Activated CD8-positive, alpha-beta T cell treated with anti-CD3 and anti-CD28 coated beads for 36 hours (primary cell): ENCODE measurements at regions not wholly inside any gene's neighbourhood (a gene's known extent, or its start where the extent isn't known, plus 50 kb on each side); places are given as distances from the start of the nearest gene placed in this dataset.

Source experiments
- ATAC-seq: fragments of 200-7000 bp; cut with Tn5 transposase; one replicate; pipeline ENCODE4 v1.10.0; 2021; ENCODE audit warnings: mild to moderate bottlenecking, moderate library complexity
- CTCF ChIA-PET: fragments of 350-600 bp; sonication (Branson Sonifier 250); formaldehyde crosslinking; loops from one replicate; lab custom pipeline; 2021; ENCODE audit warnings: antibody characterized with exemption; lab: Charles Lee
- POLR2A ChIA-PET: fragments of 350-600 bp; sonication (Branson Sonifier 250); formaldehyde crosslinking; loops from one replicate; lab custom pipeline; 2021; ENCODE audit warnings: antibody characterized with exemption; lab: Charles Lee
- DNase-seq: peaks from one replicate; pipeline ENCODE4 v3.0.0-alpha.2; 2020
- H3K27ac Mint-ChIP-seq: one replicate; pipeline ENCODE4 v1.8.0; 2021; ENCODE audit warnings: mild to moderate bottlenecking, mixed read lengths
- H3K27me3 Mint-ChIP-seq: one replicate; pipeline ENCODE4 v1.8.0; 2021; ENCODE audit warnings: mixed read lengths
- H3K36me3 Mint-ChIP-seq: one replicate; pipeline ENCODE4 v1.8.0; 2021; ENCODE audit warnings: low read depth, mixed read lengths
- H3K4me1 Mint-ChIP-seq: one replicate; pipeline ENCODE4 v1.8.0; 2021; ENCODE audit warnings: low read depth, mixed read lengths
- H3K4me3 Mint-ChIP-seq: one replicate; pipeline ENCODE4 v1.8.0; 2021; ENCODE audit warnings: mild to moderate bottlenecking, moderate library complexity, mixed read lengths
- H3K9me3 Mint-ChIP-seq: one replicate; pipeline ENCODE4 v1.8.0; 2021; ENCODE audit warnings: mixed read lengths
- intact Hi-C: fragments of 100-400 bp; cut with micrococcal nuclease; formaldehyde crosslinking; loops from one replicate; pipeline ENCODE4 v1.10.0; 2022
- TF ChIP-seq, protein P1 (sequence below): fragments of 200-600 bp; IDR thresholded peaks from one replicate; pipeline ENCODE4 v1.8.0; 2022; ENCODE audit warnings: antibody characterized with exemption, mild to moderate bottlenecking

DNA sequence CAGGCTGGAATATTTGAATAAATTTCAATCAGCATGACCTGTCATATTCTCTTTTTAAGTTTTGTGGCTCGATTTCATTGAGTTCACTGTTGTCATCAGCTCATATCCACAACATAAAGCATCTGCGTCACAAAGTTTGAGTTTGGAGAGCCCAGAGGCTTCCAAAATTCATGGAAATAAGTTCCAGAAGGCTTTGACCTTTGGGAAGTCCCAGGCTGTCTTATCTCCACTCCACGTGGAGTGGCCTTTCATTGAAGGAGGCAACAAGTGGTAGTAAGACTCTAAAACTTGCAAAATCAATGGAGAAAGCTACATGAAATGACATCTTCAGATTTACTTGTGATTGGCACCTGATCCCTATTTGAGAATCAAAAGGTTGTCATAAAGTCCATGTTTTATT, 54.1 kb upstream of the UNC5C start:
- H3K27ac Mint-ChIP-seq, result no peak overlapping the region
- H3K4me1 Mint-ChIP-seq, result peaks cover 1% of the 10 kb centered on the region
- ChIA-PET CTCF (no interaction called here), POLR2A (no interaction called here)
- intact Hi-C loops, result no loop called here
- no peak for DNase-seq
- peaks cover 2% of the 10 kb centered on the region for H3K27me3 Mint-ChIP-seq
- no peaks in the 10 kb centered on the region for H3K36me3 Mint-ChIP-seq
- no peak for ATAC-seq
- no peak overlapping the region for H3K4me3 Mint-ChIP-seq
- no peaks in the 10 kb centered on the region for H3K9me3 Mint-ChIP-seq
- TF ChIP-seq, protein P1, sequence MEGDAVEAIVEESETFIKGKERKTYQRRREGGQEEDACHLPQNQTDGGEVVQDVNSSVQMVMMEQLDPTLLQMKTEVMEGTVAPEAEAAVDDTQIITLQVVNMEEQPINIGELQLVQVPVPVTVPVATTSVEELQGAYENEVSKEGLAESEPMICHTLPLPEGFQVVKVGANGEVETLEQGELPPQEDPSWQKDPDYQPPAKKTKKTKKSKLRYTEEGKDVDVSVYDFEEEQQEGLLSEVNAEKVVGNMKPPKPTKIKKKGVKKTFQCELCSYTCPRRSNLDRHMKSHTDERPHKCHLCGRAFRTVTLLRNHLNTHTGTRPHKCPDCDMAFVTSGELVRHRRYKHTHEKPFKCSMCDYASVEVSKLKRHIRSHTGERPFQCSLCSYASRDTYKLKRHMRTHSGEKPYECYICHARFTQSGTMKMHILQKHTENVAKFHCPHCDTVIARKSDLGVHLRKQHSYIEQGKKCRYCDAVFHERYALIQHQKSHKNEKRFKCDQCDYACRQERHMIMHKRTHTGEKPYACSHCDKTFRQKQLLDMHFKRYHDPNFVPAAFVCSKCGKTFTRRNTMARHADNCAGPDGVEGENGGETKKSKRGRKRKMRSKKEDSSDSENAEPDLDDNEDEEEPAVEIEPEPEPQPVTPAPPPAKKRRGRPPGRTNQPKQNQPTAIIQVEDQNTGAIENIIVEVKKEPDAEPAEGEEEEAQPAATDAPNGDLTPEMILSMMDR, result no peak

DNA sequence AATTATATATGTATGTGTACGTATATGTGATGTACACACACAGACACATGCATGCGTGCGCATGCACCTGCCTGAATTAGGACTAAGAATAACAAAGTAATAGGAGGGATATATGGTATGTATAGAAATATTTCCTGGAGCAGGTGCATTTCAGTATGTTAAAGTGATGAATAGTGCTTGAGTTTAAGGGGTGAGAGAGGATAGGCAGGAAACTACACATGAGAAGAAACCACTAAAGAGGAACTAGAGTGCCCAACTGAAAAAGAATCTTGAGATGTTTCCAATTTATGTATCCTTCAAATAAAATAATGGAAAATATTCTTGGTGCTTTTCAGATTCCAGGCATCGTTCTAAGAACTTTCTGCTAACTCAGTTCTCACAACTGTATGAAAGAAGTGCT, 52.6 kb upstream of the UNC5C start:
- DNase-seq (no peak), ATAC-seq (no peak)
- no peaks in the 10 kb centered on the region for H3K9me3 Mint-ChIP-seq
- ChIA-PET CTCF (no interaction called here), POLR2A (no interaction called here)
- intact Hi-C loops, result no loop called here
- no peaks in the 10 kb centered on the region for H3K36me3 Mint-ChIP-seq
- peaks cover 1% of the 10 kb centered on the region for H3K4me1 Mint-ChIP-seq
- TF ChIP-seq, protein P1, result no peak
- peaks cover 2% of the 10 kb centered on the region for H3K27me3 Mint-ChIP-seq
- no peak overlapping the region for H3K4me3 Mint-ChIP-seq
- H3K27ac Mint-ChIP-seq, result no peak overlapping the region

DNA sequence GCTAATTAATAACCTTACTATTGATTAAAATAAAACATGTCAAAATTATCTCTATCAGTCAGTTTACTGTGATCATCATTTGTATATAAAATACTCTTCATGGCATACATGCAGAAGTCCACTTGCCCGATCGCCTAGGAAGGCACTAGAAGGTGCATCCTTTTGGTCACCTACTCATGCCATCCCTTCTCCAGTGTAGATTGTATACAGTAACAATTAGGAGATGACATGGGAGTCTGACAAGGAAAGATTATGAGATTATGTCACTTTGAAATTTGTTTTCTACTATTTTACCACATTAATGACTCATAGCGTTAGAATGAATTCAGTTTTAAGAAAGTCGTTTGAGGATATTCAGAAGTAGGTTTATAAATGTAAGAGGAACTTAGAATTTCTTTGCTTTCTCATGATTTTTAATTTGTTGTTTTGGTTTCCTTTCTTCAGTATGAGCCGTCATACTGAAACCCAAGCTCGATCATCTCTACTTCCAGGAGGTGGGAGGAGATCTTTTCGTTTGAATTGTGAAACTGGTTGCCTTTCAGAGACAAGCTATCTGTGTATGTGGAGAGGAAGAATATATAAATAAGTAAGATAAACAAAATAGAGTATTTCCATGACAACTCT, 51.1 kb upstream of the UNC5C start:
- no peaks in the 10 kb centered on the region for H3K36me3 Mint-ChIP-seq

More for the DNA sequence above, 51.1 kb upstream of the UNC5C start:
- intact Hi-C loops, result no loop called here
- ChIA-PET POLR2A (no interaction called here), CTCF (no interaction called here)
- Mint-ChIP-seq H3K9me3 (no peaks in the 10 kb centered on the region), H3K4me3 (no peak overlapping the region), H3K27ac (peak overlapping the region; percentile 30), H3K4me1 (peaks cover 1% of the 10 kb centered on the region), H3K27me3 (peaks cover 2% of the 10 kb centered on the region)
- ATAC-seq (peak; percentile 60), DNase-seq (no peak)
- TF ChIP-seq, protein P1, result no peak
